IMR-90 (cell line): ENCODE measurements at regions not wholly inside any gene's neighbourhood (a gene's known extent, or its start where the extent isn't known, plus 50 kb on each side); places are given as distances from the start of the nearest gene placed in this dataset.

Experiments used
- CEBPB ChIP-seq: IDR thresholded peaks from 2 replicates; pipeline ENCODE4 v1.6.1; 2012; ENCODE audit warnings: low read depth, low read length, improper control_type of control experiment
- CHD1 ChIP-seq: IDR thresholded peaks from 2 replicates; pipeline ENCODE4 v1.6.1; 2012; ENCODE audit warnings: low read depth, low read length, improper control_type of control experiment
- MAFK ChIP-seq: IDR thresholded peaks from 2 replicates; pipeline ENCODE4 v1.6.1; 2012; ENCODE audit warnings: low read depth, low read length, improper control_type of control experiment
- MAZ ChIP-seq: IDR thresholded peaks from 2 replicates; pipeline ENCODE4 v1.6.1; 2012; ENCODE audit warnings: low read depth, mild to moderate bottlenecking, low read length, improper control_type of control experiment, moderate library complexity, borderline replicate concordance
- MXI1 ChIP-seq: IDR thresholded peaks from 2 replicates; pipeline ENCODE4 v1.6.1; 2012; ENCODE audit warnings: low read depth, mild to moderate bottlenecking, low read length, moderate library complexity, borderline replicate concordance
- NFE2L2 ChIP-seq: fragments of 150-350 bp; IDR thresholded peaks from 2 replicates; pipeline ENCODE4 v1.6.1; 2016; ENCODE audit warnings: low read depth, mild to moderate bottlenecking, low read length
- POLR2A ChIP-seq: IDR thresholded peaks from 2 replicates; pipeline ENCODE4 v1.6.1; 2012; ENCODE audit warnings: mild to moderate bottlenecking, low read depth, low read length
- RAD21 ChIP-seq: IDR thresholded peaks from 2 replicates; pipeline ENCODE4 v1.6.1; 2012; ENCODE audit warnings: low read length, improper control_type of control experiment
- RCOR1 ChIP-seq: IDR thresholded peaks from 2 replicates; pipeline ENCODE4 v1.6.1; 2012; ENCODE audit warnings: mild to moderate bottlenecking, low read length, improper control_type of control experiment; ENCODE audit not compliant: insufficient replicate concordance
- SMC3 ChIP-seq: fragments of 150-350 bp; IDR thresholded peaks from 2 replicates; pipeline ENCODE4 v1.6.1; 2016; ENCODE audit warnings: low read depth, mild to moderate bottlenecking, antibody characterized with exemption, low read length, moderate library complexity
- TF ChIP-seq, protein P1 (sequence below): conservative IDR thresholded peaks from 2 replicates; pipeline ENCODE4 v1.5.1; 2012; ENCODE audit warnings: mild to moderate bottlenecking, low read depth, low read length, improper control_type of control experiment
- TF ChIP-seq, protein P2 (sequence below): fragments of 150-350 bp; IDR thresholded peaks from 2 replicates; pipeline ENCODE4 v1.6.1; 2017; ENCODE audit warnings: mild to moderate bottlenecking, antibody characterized with exemption, low read length, low read depth

DNA sequence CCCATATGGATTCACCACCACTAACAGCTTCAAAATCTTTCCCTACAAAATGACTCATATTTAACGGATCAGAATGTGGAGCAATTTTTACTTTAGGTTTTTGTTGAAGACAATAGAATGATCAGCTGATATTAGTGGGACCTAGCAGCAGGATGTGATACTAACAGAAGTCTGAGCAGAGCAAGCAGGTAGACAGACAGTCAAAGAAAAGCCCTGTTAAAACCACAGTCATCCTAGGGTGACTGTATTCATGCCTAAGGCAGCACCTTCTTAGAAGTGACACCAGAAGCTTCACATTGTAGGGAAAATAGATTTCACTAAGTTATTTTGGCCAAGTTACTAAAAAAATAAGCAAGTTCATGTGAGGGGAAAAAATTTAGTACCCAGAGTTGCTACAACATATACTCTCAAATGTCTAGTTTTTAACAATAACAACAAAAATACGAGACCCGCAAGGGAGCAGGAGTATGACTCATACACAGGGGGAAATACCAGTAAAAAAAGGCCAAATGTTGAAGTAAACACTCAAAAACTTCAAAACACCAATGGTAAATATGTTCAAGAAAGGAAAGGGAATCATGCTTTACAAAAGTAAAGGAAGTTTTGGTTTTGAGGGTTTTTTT is 590.9 kb downstream of the EPHA3 start:
- TF ChIP-seq POLR2A = no peak
- TF ChIP-seq MXI1 = no peak
- TF ChIP-seq, protein P1, sequence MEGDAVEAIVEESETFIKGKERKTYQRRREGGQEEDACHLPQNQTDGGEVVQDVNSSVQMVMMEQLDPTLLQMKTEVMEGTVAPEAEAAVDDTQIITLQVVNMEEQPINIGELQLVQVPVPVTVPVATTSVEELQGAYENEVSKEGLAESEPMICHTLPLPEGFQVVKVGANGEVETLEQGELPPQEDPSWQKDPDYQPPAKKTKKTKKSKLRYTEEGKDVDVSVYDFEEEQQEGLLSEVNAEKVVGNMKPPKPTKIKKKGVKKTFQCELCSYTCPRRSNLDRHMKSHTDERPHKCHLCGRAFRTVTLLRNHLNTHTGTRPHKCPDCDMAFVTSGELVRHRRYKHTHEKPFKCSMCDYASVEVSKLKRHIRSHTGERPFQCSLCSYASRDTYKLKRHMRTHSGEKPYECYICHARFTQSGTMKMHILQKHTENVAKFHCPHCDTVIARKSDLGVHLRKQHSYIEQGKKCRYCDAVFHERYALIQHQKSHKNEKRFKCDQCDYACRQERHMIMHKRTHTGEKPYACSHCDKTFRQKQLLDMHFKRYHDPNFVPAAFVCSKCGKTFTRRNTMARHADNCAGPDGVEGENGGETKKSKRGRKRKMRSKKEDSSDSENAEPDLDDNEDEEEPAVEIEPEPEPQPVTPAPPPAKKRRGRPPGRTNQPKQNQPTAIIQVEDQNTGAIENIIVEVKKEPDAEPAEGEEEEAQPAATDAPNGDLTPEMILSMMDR = no peak
- TF ChIP-seq, protein P2, sequence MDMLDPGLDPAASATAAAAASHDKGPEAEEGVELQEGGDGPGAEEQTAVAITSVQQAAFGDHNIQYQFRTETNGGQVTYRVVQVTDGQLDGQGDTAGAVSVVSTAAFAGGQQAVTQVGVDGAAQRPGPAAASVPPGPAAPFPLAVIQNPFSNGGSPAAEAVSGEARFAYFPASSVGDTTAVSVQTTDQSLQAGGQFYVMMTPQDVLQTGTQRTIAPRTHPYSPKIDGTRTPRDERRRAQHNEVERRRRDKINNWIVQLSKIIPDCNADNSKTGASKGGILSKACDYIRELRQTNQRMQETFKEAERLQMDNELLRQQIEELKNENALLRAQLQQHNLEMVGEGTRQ = no peak
- TF ChIP-seq RCOR1 = no peak
- TF ChIP-seq CEBPB = no peak
- no peak for TF ChIP-seq SMC3
- no peak for TF ChIP-seq CHD1
- TF ChIP-seq NFE2L2 = no peak
- no peak for TF ChIP-seq MAZ
- no peak for TF ChIP-seq MAFK
- no peak for TF ChIP-seq RAD21
